ENCODE measurements at regions not wholly inside any gene's neighbourhood (a gene's known extent, or its start where the extent isn't known, plus 50 kb on each side); places are given as distances from the start of the nearest gene placed in this dataset.

DNA sequence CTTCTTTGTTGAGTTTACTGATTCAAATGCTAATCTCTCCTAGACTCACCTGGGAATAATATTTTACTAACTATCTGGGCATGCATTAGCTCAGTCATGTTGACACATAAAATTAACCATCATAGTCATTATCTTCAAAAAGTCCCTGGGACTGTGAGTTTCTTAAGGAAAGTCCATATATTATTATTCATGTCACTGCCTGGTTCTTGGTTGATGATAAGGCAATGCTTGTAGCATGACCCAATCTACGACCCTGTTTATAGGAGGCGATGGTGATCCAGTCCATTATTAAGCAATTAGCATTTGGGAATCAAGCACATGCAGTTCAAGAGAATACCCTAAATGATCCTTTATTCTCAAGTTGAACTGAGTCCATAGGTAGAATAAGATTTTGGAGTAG is 54.8 kb upstream of the MPHOSPH6 start:
- TF ChIP-seq FOXA1 (IDR thresholded peaks at IDR 0.05), result no peak
- TF ChIP-seq FOXK2 (IDR thresholded peaks at IDR 0.05), result no peak
- no peak for TF ChIP-seq CTBP1 (IDR thresholded peaks at IDR 0.05; ENCODE audit: borderline replicate concordance)
- TF ChIP-seq LEF1 (IDR thresholded peaks at IDR 0.05; ENCODE audit: borderline replicate concordance), result no peak
- TF ChIP-seq FOXM1 (IDR thresholded peaks at IDR 0.05; ENCODE audit: borderline replicate concordance), result no peak
- TF ChIP-seq NFRKB (IDR thresholded peaks at IDR 0.05), result no peak
- no peak for TF ChIP-seq HDGF (IDR thresholded peaks at IDR 0.05; ENCODE audit: borderline replicate concordance)
- no peak for TF ChIP-seq TARDBP (IDR thresholded peaks at IDR 0.05)
- TF ChIP-seq BHLHE40 (IDR thresholded peaks at IDR 0.05; ENCODE audit: borderline replicate concordance), result no peak
- no peak for TF ChIP-seq SP1 (IDR thresholded peaks at IDR 0.05)
- no peak for TF ChIP-seq SUZ12 (IDR thresholded peaks at IDR 0.05)
- no peak for TF ChIP-seq ARNT (IDR thresholded peaks at IDR 0.05)
- no peak for TF ChIP-seq PKNOX1 (IDR thresholded peaks at IDR 0.05)
- no peak for TF ChIP-seq L3MBTL2 (conservative IDR thresholded peaks at IDR 0.05)

All from HEK293T (cell line).